Vagina (tissue), 2 donors: ENCODE measurements at regions not wholly inside any gene's neighbourhood (a gene's known extent, or its start where the extent isn't known, plus 50 kb on each side); places are given as distances from the start of the nearest gene placed in this dataset.

Experiments used
- DNase-seq, 2 donors: peaks; one replicate each; pipeline ENCODE4 v3.0.0-alpha.2; 2017; ENCODE audit errors: extremely low spot score in 2 of 2
- H3K27ac ChIP-seq: fragments of 200-600 bp; sonication (generic); one replicate; pipeline ENCODE4 v1.5.1; 2019
- H3K27me3 ChIP-seq: fragments of 200-600 bp; sonication (generic); one replicate; pipeline ENCODE4 v1.5.1; 2019
- H3K36me3 ChIP-seq, 2 donors: fragments of 200-600 bp; sonication (generic); one replicate each; pipeline ENCODE4 v1.5.1; 2017 to 2019
- H3K4me1 ChIP-seq: fragments of 200-600 bp; sonication (generic); one replicate; pipeline ENCODE4 v1.5.1; 2019
- H3K4me3 ChIP-seq, 2 donors: fragments of 200-600 bp; sonication (generic); 1 replicate in 1 of 2; 2 replicates in 1 of 2; pipeline ENCODE4 v1.5.1; 2016 to 2019
- H3K9me3 ChIP-seq: fragments of 200-600 bp; sonication (generic); one replicate; pipeline ENCODE4 v1.5.1; 2019
- POLR2A ChIP-seq, 2 donors: fragments of 450-650 bp; IDR thresholded peaks; one replicate each; pipeline ENCODE4 v1.6.1; 2017; ENCODE audit warnings: antibody characterized with exemption in 2 of 2, mild to moderate bottlenecking in 2 of 2, moderate library complexity in 2 of 2
- POLR2AphosphoS5 ChIP-seq, 2 donors: sonication (generic); formaldehyde crosslinking; IDR thresholded peaks; one replicate each; pipeline ENCODE4 v1.9.0; 2017; ENCODE audit warnings: antibody characterized with exemption in 2 of 2, mild to moderate bottlenecking in 2 of 2, low read depth in 1 of 2; ENCODE audit not compliant: insufficient read depth in 1 of 2
- intact Hi-C: fragments of 100-400 bp; cut with DNase I; formaldehyde crosslinking; loops from one replicate; pipeline ENCODE4 v1.15.1; 2023
- TF ChIP-seq, protein P1 (sequence below), 3 experiments: fragments of 450-650 bp in 2 of 3; fragments of 200-600 bp in 1 of 3; sonication (generic) in 1 of 3; IDR thresholded peaks; one replicate each; pipeline ENCODE4 v1.5.1; 2017 to 2019; ENCODE audit warnings: antibody characterized with exemption in 3 of 3, mild to moderate bottlenecking in 2 of 3, moderate library complexity in 2 of 3

DNA sequence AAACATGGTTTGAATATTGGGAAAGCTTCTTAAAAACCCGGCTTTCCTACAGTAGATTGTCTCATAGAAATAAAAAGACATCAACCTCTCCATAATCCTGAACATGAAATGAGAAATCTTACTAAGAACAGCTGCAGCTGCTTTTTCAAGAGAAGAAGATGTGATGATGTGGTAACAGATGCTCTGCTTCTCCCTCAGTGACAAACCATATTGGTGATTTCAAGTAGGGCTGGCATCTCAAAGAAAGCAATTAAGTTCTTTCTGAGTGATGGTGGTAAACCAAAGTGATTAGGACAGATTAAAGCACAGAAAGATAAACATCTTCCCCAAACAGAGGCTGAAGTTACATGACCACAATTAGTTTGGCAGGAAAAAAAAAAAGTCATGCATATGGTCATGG, 1477.7 kb downstream of the RAPGEF2 start:
- Histone ChIP-seq H3K36me3 (no peaks in the 10 kb centered on the region), H3K4me3 (no peak overlapping the region), H3K27me3 (no peaks in the 10 kb centered on the region), H3K27ac (no peak overlapping the region), H3K4me1 (no peaks in the 10 kb centered on the region), H3K9me3 (no peaks in the 10 kb centered on the region)
- TF ChIP-seq, protein P1, sequence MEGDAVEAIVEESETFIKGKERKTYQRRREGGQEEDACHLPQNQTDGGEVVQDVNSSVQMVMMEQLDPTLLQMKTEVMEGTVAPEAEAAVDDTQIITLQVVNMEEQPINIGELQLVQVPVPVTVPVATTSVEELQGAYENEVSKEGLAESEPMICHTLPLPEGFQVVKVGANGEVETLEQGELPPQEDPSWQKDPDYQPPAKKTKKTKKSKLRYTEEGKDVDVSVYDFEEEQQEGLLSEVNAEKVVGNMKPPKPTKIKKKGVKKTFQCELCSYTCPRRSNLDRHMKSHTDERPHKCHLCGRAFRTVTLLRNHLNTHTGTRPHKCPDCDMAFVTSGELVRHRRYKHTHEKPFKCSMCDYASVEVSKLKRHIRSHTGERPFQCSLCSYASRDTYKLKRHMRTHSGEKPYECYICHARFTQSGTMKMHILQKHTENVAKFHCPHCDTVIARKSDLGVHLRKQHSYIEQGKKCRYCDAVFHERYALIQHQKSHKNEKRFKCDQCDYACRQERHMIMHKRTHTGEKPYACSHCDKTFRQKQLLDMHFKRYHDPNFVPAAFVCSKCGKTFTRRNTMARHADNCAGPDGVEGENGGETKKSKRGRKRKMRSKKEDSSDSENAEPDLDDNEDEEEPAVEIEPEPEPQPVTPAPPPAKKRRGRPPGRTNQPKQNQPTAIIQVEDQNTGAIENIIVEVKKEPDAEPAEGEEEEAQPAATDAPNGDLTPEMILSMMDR (IDR thresholded peaks at IDR 0.05) = no peak
- no peak for TF ChIP-seq POLR2A (IDR thresholded peaks at IDR 0.05)
- TF ChIP-seq POLR2AphosphoS5 (IDR thresholded peaks at IDR 0.05; ENCODE audit: insufficient read depth in 1 of 2, low read depth in 1 of 2) = no peak
- intact Hi-C loops = no loop called here
- no peak for DNase-seq

DNA sequence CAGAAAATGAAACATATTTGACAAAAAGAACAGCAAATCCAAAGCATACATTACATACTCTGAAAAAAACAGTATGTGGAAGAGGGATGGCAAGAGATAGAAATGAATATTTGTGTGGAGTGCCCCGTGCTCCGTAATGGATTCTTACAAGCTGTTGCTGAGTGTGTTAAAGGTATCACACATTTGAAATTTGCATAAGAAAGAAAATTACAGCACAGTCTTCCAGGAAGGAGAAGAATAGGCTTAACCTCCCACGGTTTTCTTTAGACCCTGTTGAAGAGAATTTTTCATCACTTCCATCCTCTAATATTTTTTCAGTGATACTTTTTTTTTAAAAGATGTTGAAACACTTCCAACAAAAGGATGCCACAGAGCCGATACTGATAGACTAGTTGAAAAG, 1489.4 kb downstream of the RAPGEF2 start:
- Histone ChIP-seq H3K4me3 (no peak overlapping the region), H3K27ac (no peak overlapping the region), H3K4me1 (no peaks in the 10 kb centered on the region), H3K36me3 (no peaks in the 10 kb centered on the region), H3K27me3 (no peaks in the 10 kb centered on the region), H3K9me3 (no peaks in the 10 kb centered on the region)
- no peak for DNase-seq
- no peak for TF ChIP-seq POLR2A (IDR thresholded peaks at IDR 0.05)
- TF ChIP-seq, protein P1 (IDR thresholded peaks at IDR 0.05) = no peak
- no peak for TF ChIP-seq POLR2AphosphoS5 (IDR thresholded peaks at IDR 0.05; ENCODE audit: insufficient read depth in 1 of 2, low read depth in 1 of 2)
- intact Hi-C loops = no loop called here

DNA sequence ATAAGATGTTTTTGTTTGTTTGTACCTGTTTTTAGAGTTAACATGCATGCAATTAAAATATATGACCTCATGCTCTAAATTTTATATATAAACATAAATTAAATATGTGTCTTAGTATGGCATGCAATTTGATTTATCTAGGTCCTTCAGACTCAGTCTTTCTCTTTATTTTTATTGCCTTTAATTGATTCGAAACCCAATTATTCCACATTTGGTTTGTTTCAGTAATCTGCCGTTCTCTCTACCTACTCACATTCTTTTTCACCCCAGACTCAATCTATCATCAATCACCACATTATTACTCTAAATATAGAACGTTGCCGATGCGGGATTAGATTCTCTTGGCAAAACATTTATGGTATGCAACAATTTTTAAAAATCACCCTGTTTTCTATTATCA, 1492.8 kb downstream of the RAPGEF2 start:
- TF ChIP-seq, protein P1 (IDR thresholded peaks at IDR 0.05) = no peak
- TF ChIP-seq POLR2A (IDR thresholded peaks at IDR 0.05) = no peak
- no peak for TF ChIP-seq POLR2AphosphoS5 (IDR thresholded peaks at IDR 0.05; ENCODE audit: insufficient read depth in 1 of 2, low read depth in 1 of 2)

DNA sequence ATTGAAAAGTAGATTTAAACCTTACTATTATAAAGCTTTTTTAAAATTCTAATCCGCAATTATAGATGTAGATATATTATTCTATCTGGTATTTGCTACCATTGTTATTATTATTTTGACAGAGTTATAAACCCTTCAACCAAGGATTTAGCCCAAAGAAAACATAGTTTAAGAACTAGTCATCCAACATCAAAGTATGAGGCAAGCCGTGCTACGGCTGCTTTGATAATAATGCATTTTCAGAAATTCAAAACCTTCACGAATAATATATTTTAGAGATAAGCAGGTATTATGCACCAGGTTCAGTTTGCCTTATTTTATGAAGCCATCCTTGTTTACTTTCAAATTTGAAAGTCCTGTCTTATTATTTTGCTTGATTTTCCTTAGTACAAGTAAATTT, 1501.7 kb downstream of the RAPGEF2 start:
- Histone ChIP-seq H3K4me1 (no peaks in the 10 kb centered on the region), H3K27ac (no peak overlapping the region), H3K36me3 (no peaks in the 10 kb centered on the region), H3K4me3 (no peak overlapping the region), H3K9me3 (no peaks in the 10 kb centered on the region), H3K27me3 (no peaks in the 10 kb centered on the region)
- TF ChIP-seq, protein P1 (IDR thresholded peaks at IDR 0.05) = no peak
- no peak for TF ChIP-seq POLR2AphosphoS5 (IDR thresholded peaks at IDR 0.05; ENCODE audit: insufficient read depth in 1 of 2, low read depth in 1 of 2)
- TF ChIP-seq POLR2A (IDR thresholded peaks at IDR 0.05) = no peak
- no peak for DNase-seq
- intact Hi-C loops = loop anchor here (5.0 kb wide), 1 partner anchor 1038 kb away; no protein-coding TSS in a partner anchor

More for the DNA sequence above, 1492.8 kb downstream of the RAPGEF2 start:
- DNase-seq = no peak
- Histone ChIP-seq H3K4me3 (no peak overlapping the region), H3K36me3 (no peaks in the 10 kb centered on the region), H3K4me1 (no peaks in the 10 kb centered on the region), H3K27me3 (no peaks in the 10 kb centered on the region), H3K9me3 (no peaks in the 10 kb centered on the region), H3K27ac (no peak overlapping the region)
- intact Hi-C loops = no loop called here

DNA sequence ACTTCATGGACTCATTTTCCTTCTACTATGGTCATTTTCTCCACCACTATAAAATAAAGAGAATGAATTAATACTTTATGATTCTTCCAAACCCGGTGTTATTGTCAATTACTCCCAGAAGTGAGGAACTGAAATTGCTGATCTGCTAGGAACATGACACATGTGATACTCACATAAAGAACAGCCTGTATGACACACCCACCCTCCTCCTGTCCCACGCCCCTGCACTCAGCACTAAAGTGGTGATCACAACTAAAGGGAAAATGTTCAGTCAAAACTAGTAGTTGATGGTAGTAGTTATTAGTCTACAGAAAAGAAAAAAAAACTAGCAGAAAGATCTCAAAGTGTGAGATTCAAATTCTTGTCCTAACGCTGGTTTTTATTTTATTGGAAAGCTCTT, 1508.3 kb downstream of the RAPGEF2 start:
- H3K27ac ChIP-seq = no peak overlapping the region
- no peaks in the 10 kb centered on the region for H3K9me3 ChIP-seq
- TF ChIP-seq POLR2AphosphoS5 (IDR thresholded peaks at IDR 0.05; ENCODE audit: insufficient read depth in 1 of 2, low read depth in 1 of 2) = no peak
- no peak for TF ChIP-seq POLR2A (IDR thresholded peaks at IDR 0.05)
- TF ChIP-seq, protein P1 (IDR thresholded peaks at IDR 0.05) = no peak
- H3K4me3 ChIP-seq = no peak overlapping the region
- no peak for DNase-seq
- H3K36me3 ChIP-seq = no peaks in the 10 kb centered on the region
- H3K4me1 ChIP-seq = no peaks in the 10 kb centered on the region
- no peaks in the 10 kb centered on the region for H3K27me3 ChIP-seq
- intact Hi-C loops = no loop called here
